HG02852 (cell line): ENCODE measurements at regions not wholly inside any gene's neighbourhood (a gene's known extent, or its start where the extent isn't known, plus 50 kb on each side); places are given as distances from the start of the nearest gene placed in this dataset.

ENCODE experiments used
- ATAC-seq: cut with Tn5 transposase; IDR thresholded peaks from one replicate; pipeline ENCODE4 v1.9.1; 2021; ENCODE audit warnings: mild to moderate bottlenecking, moderate library complexity; ENCODE audit not compliant: unreplicated experiment

- ATAC-seq, result no peak
These were observed 83.6 kb downstream of the HPGD start for GRCh38 chr4:174438711-174439110.

DNA sequence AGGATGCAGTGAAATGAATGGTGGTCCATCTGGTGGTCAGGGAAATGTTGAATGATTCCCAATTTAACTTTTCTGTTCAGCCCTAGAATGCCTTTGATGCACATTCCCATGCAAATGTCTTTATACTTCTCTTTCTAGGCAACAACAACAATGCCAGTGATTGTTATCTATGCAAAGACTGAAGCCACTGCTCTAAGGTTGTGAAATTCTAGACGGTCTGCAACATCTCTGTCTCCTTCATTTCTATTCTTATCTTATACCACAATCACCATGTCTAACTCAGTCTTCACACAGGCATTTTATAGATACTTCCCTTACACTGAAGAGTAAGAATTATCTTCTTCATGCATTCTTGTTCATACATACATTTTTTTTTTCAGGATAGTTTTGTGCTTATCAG, 84.5 kb downstream of the HPGD start:
- ATAC-seq, result no peak

DNA sequence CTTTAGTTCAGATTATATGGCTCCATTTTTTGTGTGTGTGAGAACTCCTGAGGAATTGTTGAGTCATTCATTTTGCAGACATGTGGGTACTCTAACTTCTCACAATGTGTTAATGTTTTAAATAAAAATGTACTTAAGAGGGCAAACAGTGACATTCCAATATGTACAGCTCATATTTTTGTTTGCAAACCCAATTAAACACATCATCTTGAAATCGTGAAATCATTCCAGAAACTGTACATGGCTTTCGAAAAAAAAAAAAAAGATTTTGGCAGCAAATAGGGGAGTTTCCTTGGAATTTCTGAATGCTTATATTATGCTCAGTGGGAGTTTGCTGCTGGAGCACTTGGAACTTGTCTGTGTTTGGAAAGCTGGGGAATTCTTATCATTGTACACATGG, 85.0 kb downstream of the HPGD start:
- ATAC-seq, result no peak

DNA sequence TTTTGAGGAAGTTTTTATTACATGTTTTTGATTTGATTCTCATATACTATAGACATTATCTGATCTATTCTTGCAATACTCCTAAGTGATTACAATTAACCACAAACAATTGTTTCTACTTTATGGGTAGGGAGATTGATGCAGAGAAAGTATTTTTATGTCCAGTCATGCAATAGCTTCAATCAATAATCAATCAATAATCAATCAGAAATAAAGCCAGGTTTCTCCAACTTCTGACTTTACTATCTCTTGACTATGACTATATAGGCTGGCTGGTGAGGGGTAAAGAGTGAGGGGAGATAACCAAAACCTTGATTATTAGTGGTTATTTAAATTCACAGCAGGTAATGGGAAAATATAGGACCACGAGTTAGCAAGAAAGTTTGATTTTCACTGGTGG, 85.9 kb downstream of the HPGD start:
- ATAC-seq, result no peak

DNA sequence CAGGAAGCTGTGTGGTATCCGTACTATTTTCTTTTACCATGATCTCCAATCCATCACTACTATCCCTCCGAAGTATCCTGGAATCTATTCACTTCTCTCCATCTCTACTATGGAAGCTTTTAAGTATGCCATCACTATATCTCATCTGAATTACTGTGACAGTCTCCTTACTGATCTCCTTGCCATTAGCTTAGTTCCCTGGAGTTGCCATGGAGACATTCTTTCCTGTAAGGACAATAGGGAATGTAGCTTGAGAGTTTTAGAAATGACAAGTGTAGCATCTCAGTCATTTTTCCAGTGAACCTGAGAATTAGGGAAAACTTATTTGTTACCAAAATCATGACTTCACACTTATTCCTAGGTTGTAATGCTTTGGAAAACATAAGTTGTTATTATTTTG, 86.3 kb downstream of the HPGD start:
- ATAC-seq, result no peak

DNA sequence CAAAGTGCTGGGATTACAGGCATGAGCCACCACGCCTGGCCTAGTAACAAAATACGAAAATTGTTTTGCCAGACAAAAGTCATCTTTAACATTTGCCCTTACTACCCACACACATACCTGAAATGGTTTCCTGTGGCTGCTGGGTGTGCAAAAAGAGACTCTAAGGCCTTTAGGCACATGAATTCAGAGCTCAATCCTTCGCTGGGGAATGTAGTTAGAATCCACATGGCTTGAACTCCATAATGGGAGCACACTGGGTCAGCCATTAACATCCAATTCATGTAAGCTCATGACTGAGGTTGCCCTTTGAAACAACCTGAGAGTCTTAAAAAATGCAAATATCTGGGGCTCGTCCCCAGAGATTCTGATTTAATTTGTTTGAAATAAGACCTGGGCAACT, 87.8 kb downstream of the HPGD start:
- no peak for ATAC-seq

- no peak for ATAC-seq
These were observed 91.7 kb downstream of the HPGD start for GRCh38 chr4:174430576-174430975.

DNA sequence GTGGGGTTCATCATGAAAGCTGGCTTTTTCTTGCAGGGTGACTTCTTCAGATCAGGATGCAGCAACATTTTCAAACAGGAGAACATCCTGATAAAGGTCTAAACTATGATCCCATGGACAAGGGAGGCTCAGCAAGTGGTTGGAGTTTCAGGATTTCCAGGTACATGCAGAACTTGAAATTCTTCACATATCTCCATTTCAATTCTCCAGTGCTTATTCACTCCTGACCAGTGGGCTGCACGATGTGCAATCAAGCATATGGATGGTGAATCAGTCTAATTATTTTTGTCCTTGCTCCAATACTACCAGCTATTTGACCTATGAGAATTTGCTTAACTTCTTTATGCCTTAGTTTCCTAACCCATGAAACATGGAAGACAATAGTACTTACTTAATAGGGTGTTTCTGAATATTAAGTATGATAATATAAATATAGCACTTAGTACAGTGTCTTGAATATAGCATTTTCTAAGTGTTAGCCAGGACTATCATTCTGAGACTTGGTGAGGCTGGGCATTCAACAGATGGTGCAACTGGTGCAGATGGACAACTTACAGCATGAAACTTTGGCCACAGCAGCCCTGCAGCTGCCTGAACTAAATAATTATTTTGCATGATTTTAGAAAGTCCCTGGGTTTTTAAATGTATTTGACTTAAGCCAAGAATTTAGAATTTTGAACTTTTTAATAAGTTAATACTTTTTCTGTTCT, 92.4 kb downstream of the HPGD start:
- no peak for ATAC-seq

GRCh38 chr4:174427571-174428140, 94.6 kb downstream of the HPGD start:
- ATAC-seq, result no peak

- ATAC-seq, result no peak
These were observed 96.6 kb downstream of the HPGD start for GRCh38 chr4:174425669-174426068.

GRCh38 chr4:174423257-174423944, 98.9 kb downstream of the HPGD start:
- peak; percentile 78 for ATAC-seq

- ATAC-seq, result peak; percentile 19
These were observed 99.4 kb downstream of the HPGD start for GRCh38 chr4:174422893-174423256.

DNA sequence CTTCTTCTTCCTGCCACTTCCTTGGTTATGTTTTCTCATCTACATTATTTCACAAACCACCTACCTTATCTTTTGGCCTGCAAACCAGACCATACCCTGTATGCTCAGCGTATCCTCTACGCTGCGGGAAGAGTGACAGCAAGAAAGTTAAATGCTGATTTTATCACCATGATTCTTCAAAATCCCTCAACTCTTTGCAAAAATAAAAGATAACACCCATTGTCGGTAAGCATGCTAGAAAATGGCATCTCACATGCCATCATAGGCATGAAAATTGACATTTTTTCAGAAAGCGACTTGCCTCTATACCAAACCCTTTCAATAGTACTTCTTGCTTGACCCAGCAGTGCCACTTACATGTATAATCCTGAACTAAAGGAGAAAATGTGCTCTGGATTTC, 102.0 kb downstream of the HPGD start:
- no peak for ATAC-seq

DNA sequence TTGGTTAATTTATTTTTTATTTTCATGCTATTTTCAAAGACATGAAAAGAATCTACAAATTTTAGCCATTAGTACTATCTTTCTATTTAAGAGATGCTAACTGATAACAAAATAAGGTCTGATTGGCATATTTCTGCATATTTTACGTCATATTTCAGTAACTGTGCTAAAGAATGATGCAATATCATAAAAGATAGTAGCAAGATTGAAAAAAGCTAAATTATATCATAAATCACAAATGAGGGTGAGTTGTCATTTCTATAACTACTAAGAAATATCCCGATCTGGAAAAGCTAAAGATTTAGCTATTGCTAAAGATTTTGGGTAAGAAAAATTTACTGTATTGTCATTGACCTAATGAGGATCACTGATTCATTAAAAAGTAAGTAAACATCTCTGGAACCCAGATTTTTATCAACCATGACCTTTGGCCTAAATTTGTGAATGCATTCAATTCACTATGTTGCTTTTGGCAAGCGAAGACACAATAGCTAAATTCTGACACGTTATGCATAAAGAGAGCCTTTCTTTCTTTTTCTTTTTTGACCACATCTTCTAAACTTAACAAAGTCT, 103.6 kb downstream of the HPGD start:
- ATAC-seq, result no peak

- no peak for ATAC-seq
These were observed 113.3 kb downstream of the HPGD start for GRCh38 chr4:174408841-174409552.

DNA sequence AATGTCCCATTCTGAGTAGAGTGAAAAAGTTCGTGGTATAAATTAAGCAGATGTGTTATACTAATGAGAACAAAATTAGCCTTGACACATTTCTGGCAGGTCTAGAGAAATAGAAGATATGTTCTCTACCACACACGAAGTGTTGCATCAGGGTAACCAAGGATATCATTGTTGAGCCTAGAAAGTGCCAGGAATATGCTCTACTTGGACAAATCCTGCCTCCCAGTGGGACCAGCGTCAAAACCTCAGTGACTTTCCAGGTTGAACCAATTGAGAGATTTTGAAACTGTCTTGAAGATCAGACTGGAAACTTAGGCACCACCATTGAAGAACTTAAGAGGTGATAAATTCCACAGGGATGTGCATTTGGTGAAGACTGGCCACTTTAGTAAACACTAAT, 115.9 kb downstream of the HPGD start:
- no peak for ATAC-seq

GRCh38 chr4:174405923-174406322, 116.4 kb downstream of the HPGD start:
- no peak for ATAC-seq

GRCh38 chr4:174404677-174405076, 117.6 kb downstream of the HPGD start:
- ATAC-seq, result no peak

DNA sequence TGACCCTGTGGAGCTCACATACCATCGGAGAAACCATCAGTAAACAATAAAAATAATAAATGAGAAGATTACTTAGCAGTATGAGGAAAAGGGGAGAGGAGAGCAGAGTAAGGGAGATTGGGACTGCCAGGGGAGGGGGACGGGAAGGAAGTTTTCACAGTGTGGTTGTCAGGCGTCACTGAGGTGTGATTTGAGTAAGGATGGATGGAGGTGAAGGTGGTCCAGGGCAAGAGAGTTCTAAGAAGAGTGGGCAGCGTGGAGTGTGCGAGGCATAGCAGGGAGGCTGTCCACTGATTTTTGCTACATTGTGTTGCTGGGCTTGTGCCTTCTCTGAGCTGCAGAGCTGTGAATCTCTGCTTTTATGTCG, 119.1 kb downstream of the HPGD start:
- ATAC-seq, result no peak

DNA sequence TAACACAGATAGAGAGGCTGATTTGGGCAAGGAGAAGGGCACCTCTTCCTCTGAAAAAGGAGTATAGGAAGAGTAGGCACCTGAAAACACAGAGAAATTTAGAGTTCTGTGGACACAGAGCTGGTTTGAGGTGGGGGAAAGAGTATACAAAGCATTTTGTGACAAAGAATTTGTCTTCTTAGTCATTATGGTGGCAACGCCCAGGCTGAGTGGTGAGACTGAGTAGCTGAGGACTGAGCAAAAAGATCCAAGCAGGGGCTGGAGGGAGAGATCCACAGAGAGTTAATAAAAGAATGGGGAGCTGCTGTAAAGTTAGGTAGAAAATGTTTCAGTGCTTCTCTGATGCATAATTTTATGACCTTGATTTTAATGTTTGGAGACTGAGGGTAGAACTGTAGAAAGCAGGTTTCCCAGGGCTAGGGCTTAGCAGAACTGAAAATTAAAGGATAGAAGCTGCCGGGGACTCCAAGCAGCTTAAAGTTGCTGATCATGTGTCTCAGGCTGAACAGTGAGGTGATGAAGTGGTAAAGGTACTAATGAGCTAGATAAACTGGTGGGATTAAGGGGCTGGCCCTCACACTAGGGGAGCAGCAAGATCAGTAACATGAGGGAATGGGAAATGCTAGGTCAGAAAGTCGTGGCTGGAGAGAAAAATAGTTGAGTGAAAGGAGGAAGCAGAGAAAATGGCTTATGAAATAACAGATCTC, 118.9 kb downstream of the CEP44 start:
- no peak for ATAC-seq
